ENCODE measurements at regions not wholly inside any gene's neighbourhood (a gene's known extent, or its start where the extent isn't known, plus 50 kb on each side); places are given as distances from the start of the nearest gene placed in this dataset.

GRCh38 chr14:98184457-98184856, 1087.5 kb downstream of the BCL11B start:
- Histone ChIP-seq H3K36me3 (ENCODE audit: insufficient read depth, low read length) (no peaks in the 10 kb centered on the region), H3K27me3 (ENCODE audit: control insufficient read depth, insufficient read depth, low read length) (no peaks in the 10 kb centered on the region), H3K4me3 (ENCODE audit: low read length) (no peak overlapping the region), H3K4me2 (ENCODE audit: low read length) (no peak overlapping the region), H3K9me3 (replicated peaks; ENCODE audit: low read length) (peaks cover 12% of the 10 kb centered on the region), H3K9ac (ENCODE audit: low read depth, low read length) (no peak overlapping the region), H3K4me1 (ENCODE audit: control insufficient read depth, insufficient read depth, low read length) (no peaks in the 10 kb centered on the region)

GRCh38 chr14:98185036-98185435, 1087.0 kb downstream of the BCL11B start:
- H3K4me1 ChIP-seq (ENCODE audit: control insufficient read depth, insufficient read depth, low read length), result no peaks in the 10 kb centered on the region

GRCh38 chr14:98186140-98186539, 1085.9 kb downstream of the BCL11B start:
- Histone ChIP-seq H3K36me3 (ENCODE audit: insufficient read depth, low read length) (no peaks in the 10 kb centered on the region), H3K4me2 (ENCODE audit: low read length) (no peak overlapping the region), H3K27me3 (ENCODE audit: control insufficient read depth, insufficient read depth, low read length) (no peaks in the 10 kb centered on the region), H3K4me1 (ENCODE audit: control insufficient read depth, insufficient read depth, low read length) (no peaks in the 10 kb centered on the region), H3K9me3 (replicated peaks; ENCODE audit: low read length) (peaks cover 14% of the 10 kb centered on the region), H3K4me3 (ENCODE audit: low read length) (no peak overlapping the region), H3K9ac (ENCODE audit: low read depth, low read length) (no peak overlapping the region)

More at GRCh38 chr14:98185036-98185435, 1087.0 kb downstream of the BCL11B start:
- peaks cover 8% of the 10 kb centered on the region for H3K9me3 ChIP-seq (replicated peaks; ENCODE audit: low read length)
- no peaks in the 10 kb centered on the region for H3K27me3 ChIP-seq (ENCODE audit: control insufficient read depth, insufficient read depth, low read length)
- H3K4me3 ChIP-seq (ENCODE audit: low read length), result no peak overlapping the region
- H3K36me3 ChIP-seq (ENCODE audit: insufficient read depth, low read length), result no peaks in the 10 kb centered on the region
- no peak overlapping the region for H3K4me2 ChIP-seq (ENCODE audit: low read length)
- H3K9ac ChIP-seq (ENCODE audit: low read depth, low read length), result no peak overlapping the region

GRCh38 chr14:98187281-98187680, 1084.7 kb downstream of the BCL11B start:
- no peaks in the 10 kb centered on the region for H3K4me1 ChIP-seq (ENCODE audit: control insufficient read depth, insufficient read depth, low read length)
- no peaks in the 10 kb centered on the region for H3K27me3 ChIP-seq (ENCODE audit: control insufficient read depth, insufficient read depth, low read length)
- no peak overlapping the region for H3K4me2 ChIP-seq (ENCODE audit: low read length)
- no peaks in the 10 kb centered on the region for H3K36me3 ChIP-seq (ENCODE audit: insufficient read depth, low read length)
- H3K4me3 ChIP-seq (ENCODE audit: low read length), result no peak overlapping the region
- H3K9ac ChIP-seq (ENCODE audit: low read depth, low read length), result no peak overlapping the region
- peaks cover 17% of the 10 kb centered on the region for H3K9me3 ChIP-seq (replicated peaks; ENCODE audit: low read length)

- Histone ChIP-seq H3K4me3 (ENCODE audit: low read length) (no peak overlapping the region), H3K4me1 (ENCODE audit: control insufficient read depth, insufficient read depth, low read length) (no peaks in the 10 kb centered on the region)
Observed at GRCh38 chr14:98189062-98189461, 1082.9 kb downstream of the BCL11B start.

GRCh38 chr14:98189511-98189910, 1082.5 kb downstream of the BCL11B start:
- H3K9ac ChIP-seq (ENCODE audit: low read depth, low read length), result no peak overlapping the region
- H3K9me3 ChIP-seq (replicated peaks; ENCODE audit: low read length), result peaks cover 17% of the 10 kb centered on the region
- no peak overlapping the region for H3K4me2 ChIP-seq (ENCODE audit: low read length)
- no peaks in the 10 kb centered on the region for H3K36me3 ChIP-seq (ENCODE audit: insufficient read depth, low read length)
- no peaks in the 10 kb centered on the region for H3K27me3 ChIP-seq (ENCODE audit: control insufficient read depth, insufficient read depth, low read length)
- H3K4me3 ChIP-seq (ENCODE audit: low read length), result no peak overlapping the region
- H3K4me1 ChIP-seq (ENCODE audit: control insufficient read depth, insufficient read depth, low read length), result no peaks in the 10 kb centered on the region

More at GRCh38 chr14:98189062-98189461, 1082.9 kb downstream of the BCL11B start:
- H3K4me2 ChIP-seq (ENCODE audit: low read length), result no peak overlapping the region
- peaks cover 17% of the 10 kb centered on the region for H3K9me3 ChIP-seq (replicated peaks; ENCODE audit: low read length)
- no peaks in the 10 kb centered on the region for H3K36me3 ChIP-seq (ENCODE audit: insufficient read depth, low read length)
- no peaks in the 10 kb centered on the region for H3K27me3 ChIP-seq (ENCODE audit: control insufficient read depth, insufficient read depth, low read length)
- H3K9ac ChIP-seq (ENCODE audit: low read depth, low read length), result no peak overlapping the region

- H3K4me3 ChIP-seq (ENCODE audit: low read length), result no peak overlapping the region
- no peaks in the 10 kb centered on the region for H3K36me3 ChIP-seq (ENCODE audit: insufficient read depth, low read length)
- no peak overlapping the region for H3K9ac ChIP-seq (ENCODE audit: low read depth, low read length)
- peaks cover 20% of the 10 kb centered on the region for H3K9me3 ChIP-seq (replicated peaks; ENCODE audit: low read length)
- H3K4me1 ChIP-seq (ENCODE audit: control insufficient read depth, insufficient read depth, low read length), result no peaks in the 10 kb centered on the region
- H3K4me2 ChIP-seq (ENCODE audit: low read length), result no peak overlapping the region
- no peaks in the 10 kb centered on the region for H3K27me3 ChIP-seq (ENCODE audit: control insufficient read depth, insufficient read depth, low read length)
Observed at GRCh38 chr14:98189944-98190343, 1082.1 kb downstream of the BCL11B start.

GRCh38 chr14:98192946-98193345, 1079.1 kb downstream of the BCL11B start:
- Histone ChIP-seq H3K9ac (ENCODE audit: low read depth, low read length) (no peak overlapping the region), H3K4me2 (ENCODE audit: low read length) (no peak overlapping the region), H3K4me1 (ENCODE audit: control insufficient read depth, insufficient read depth, low read length) (no peaks in the 10 kb centered on the region), H3K27me3 (ENCODE audit: control insufficient read depth, insufficient read depth, low read length) (no peaks in the 10 kb centered on the region), H3K9me3 (replicated peaks; ENCODE audit: low read length) (peaks cover 24% of the 10 kb centered on the region), H3K36me3 (ENCODE audit: insufficient read depth, low read length) (no peaks in the 10 kb centered on the region), H3K4me3 (ENCODE audit: low read length) (no peak overlapping the region)

GRCh38 chr14:98194821-98195220, 1077.2 kb downstream of the BCL11B start:
- no peaks in the 10 kb centered on the region for H3K36me3 ChIP-seq (ENCODE audit: insufficient read depth, low read length)
- no peaks in the 10 kb centered on the region for H3K4me1 ChIP-seq (ENCODE audit: control insufficient read depth, insufficient read depth, low read length)
- H3K4me2 ChIP-seq (ENCODE audit: low read length), result no peak overlapping the region
- no peak overlapping the region for H3K9ac ChIP-seq (ENCODE audit: low read depth, low read length)
- peaks cover 22% of the 10 kb centered on the region for H3K9me3 ChIP-seq (replicated peaks; ENCODE audit: low read length)
- H3K4me3 ChIP-seq (ENCODE audit: low read length), result no peak overlapping the region
- no peaks in the 10 kb centered on the region for H3K27me3 ChIP-seq (ENCODE audit: control insufficient read depth, insufficient read depth, low read length)

GRCh38 chr14:98195256-98195655, 1076.7 kb downstream of the BCL11B start:
- Histone ChIP-seq H3K9me3 (replicated peaks; ENCODE audit: low read length) (peaks cover 22% of the 10 kb centered on the region), H3K9ac (ENCODE audit: low read depth, low read length) (no peak overlapping the region), H3K36me3 (ENCODE audit: insufficient read depth, low read length) (no peaks in the 10 kb centered on the region), H3K4me2 (ENCODE audit: low read length) (no peak overlapping the region), H3K4me1 (ENCODE audit: control insufficient read depth, insufficient read depth, low read length) (no peaks in the 10 kb centered on the region), H3K27me3 (ENCODE audit: control insufficient read depth, insufficient read depth, low read length) (no peaks in the 10 kb centered on the region), H3K4me3 (ENCODE audit: low read length) (no peak overlapping the region)

GRCh38 chr14:98197933-98198332, 1074.1 kb downstream of the BCL11B start:
- Histone ChIP-seq H3K27me3 (ENCODE audit: control insufficient read depth, insufficient read depth, low read length) (no peaks in the 10 kb centered on the region), H3K36me3 (ENCODE audit: insufficient read depth, low read length) (no peaks in the 10 kb centered on the region), H3K4me2 (ENCODE audit: low read length) (no peak overlapping the region), H3K9ac (ENCODE audit: low read depth, low read length) (no peak overlapping the region), H3K9me3 (replicated peaks; ENCODE audit: low read length) (peaks cover 25% of the 10 kb centered on the region), H3K4me1 (ENCODE audit: control insufficient read depth, insufficient read depth, low read length) (no peaks in the 10 kb centered on the region), H3K4me3 (ENCODE audit: low read length) (no peak overlapping the region)

GRCh38 chr14:98198385-98198784, 1073.6 kb downstream of the BCL11B start:
- H3K36me3 ChIP-seq (ENCODE audit: insufficient read depth, low read length), result no peaks in the 10 kb centered on the region
- no peaks in the 10 kb centered on the region for H3K27me3 ChIP-seq (ENCODE audit: control insufficient read depth, insufficient read depth, low read length)
- H3K4me3 ChIP-seq (ENCODE audit: low read length), result no peak overlapping the region
- H3K9me3 ChIP-seq (replicated peaks; ENCODE audit: low read length), result peaks cover 28% of the 10 kb centered on the region
- H3K4me1 ChIP-seq (ENCODE audit: control insufficient read depth, insufficient read depth, low read length), result no peaks in the 10 kb centered on the region
- H3K9ac ChIP-seq (ENCODE audit: low read depth, low read length), result no peak overlapping the region
- H3K4me2 ChIP-seq (ENCODE audit: low read length), result no peak overlapping the region

Measured in skeletal muscle satellite cell (primary cell).